ENCODE measurements at regions not wholly inside any gene's neighbourhood (a gene's known extent, or its start where the extent isn't known, plus 50 kb on each side); places are given as distances from the start of the nearest gene placed in this dataset.

DNA sequence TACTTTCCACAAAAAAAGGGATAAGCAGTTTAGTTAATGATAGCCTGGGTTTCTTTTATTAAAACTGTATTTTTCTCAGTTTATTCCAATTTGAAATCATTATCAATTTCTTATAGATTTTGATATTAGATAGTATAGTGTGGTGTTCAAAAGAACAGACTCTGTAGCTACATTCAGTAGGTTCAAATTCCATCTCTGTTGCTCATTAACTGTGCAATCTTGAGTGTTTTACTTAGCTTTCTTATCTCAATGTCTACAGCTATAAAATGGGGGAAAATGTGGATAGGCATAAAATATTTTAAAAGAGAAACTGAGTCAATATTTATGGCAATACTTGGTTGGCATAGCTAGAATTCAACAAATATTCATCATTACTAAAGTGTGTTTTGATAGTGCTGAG lies 86.9 kb upstream of the SEMA3A start:
- no peaks in the 10 kb centered on the region; the same call in 1 of the 2 replicates for H3K27me3 Mint-ChIP-seq (ENCODE audit: insufficient read depth)
- TF ChIP-seq, protein P1, sequence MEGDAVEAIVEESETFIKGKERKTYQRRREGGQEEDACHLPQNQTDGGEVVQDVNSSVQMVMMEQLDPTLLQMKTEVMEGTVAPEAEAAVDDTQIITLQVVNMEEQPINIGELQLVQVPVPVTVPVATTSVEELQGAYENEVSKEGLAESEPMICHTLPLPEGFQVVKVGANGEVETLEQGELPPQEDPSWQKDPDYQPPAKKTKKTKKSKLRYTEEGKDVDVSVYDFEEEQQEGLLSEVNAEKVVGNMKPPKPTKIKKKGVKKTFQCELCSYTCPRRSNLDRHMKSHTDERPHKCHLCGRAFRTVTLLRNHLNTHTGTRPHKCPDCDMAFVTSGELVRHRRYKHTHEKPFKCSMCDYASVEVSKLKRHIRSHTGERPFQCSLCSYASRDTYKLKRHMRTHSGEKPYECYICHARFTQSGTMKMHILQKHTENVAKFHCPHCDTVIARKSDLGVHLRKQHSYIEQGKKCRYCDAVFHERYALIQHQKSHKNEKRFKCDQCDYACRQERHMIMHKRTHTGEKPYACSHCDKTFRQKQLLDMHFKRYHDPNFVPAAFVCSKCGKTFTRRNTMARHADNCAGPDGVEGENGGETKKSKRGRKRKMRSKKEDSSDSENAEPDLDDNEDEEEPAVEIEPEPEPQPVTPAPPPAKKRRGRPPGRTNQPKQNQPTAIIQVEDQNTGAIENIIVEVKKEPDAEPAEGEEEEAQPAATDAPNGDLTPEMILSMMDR (IDR thresholded peaks at IDR 0.05): no peak
- peaks cover 9% of the 10 kb centered on the region; the same call in 1 of the 2 replicates for H3K36me3 Mint-ChIP-seq (ENCODE audit: low read depth)

DNA sequence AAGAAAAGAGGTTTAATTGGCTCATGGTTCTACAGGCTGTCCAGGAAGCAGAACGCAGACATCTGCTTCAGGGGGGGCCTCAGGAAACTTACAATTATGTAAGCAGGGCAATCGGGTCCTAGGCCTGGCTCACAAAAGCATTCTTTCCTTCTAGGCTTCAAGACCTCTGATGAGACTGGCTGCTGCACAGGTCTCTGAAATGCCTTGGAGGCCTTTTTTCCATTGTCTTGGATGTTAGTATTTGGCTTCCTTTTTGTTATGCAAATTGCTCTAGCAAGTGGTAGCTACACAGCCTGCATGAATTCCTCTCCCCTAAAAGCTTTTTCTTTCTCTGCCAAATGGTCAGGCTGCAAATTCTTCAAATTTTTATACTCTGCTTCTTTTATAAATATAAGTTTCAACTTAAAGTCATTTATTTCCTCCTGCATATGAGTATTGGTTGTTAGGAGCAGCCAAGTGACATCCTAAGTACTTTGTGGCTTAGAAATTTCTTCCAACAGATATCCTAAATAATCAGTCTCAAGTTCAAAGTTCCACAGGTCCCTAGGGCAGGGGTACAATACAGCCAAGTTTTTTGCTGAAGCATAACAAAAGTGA lies 83.1 kb upstream of the SEMA3A start:
- DNase-seq: no peak
- no peak overlapping the region for H3K4me3 Mint-ChIP-seq
- H3K4me1 Mint-ChIP-seq (ENCODE audit: low read depth): peaks cover 10% of the 10 kb centered on the region; the same call in 1 of the 2 replicates
- TF ChIP-seq, protein P1 (IDR thresholded peaks at IDR 0.05): no peak
- H3K27me3 Mint-ChIP-seq (ENCODE audit: insufficient read depth): no peaks in the 10 kb centered on the region; the same call in 1 of the 2 replicates
- no peak overlapping the region for H3K27ac Mint-ChIP-seq
- no peaks in the 10 kb centered on the region for H3K9me3 Mint-ChIP-seq
- H3K36me3 Mint-ChIP-seq (ENCODE audit: low read depth): peaks cover 9% of the 10 kb centered on the region; the same call in 1 of the 2 replicates

More for the DNA sequence above, 86.9 kb upstream of the SEMA3A start:
- Mint-ChIP-seq H3K4me3 (no peak overlapping the region), H3K9me3 (no peaks in the 10 kb centered on the region), H3K4me1 (ENCODE audit: low read depth) (peaks cover 10% of the 10 kb centered on the region; the same call in 1 of the 2 replicates), H3K27ac (no peak overlapping the region)
- DNase-seq: no peak

DNA sequence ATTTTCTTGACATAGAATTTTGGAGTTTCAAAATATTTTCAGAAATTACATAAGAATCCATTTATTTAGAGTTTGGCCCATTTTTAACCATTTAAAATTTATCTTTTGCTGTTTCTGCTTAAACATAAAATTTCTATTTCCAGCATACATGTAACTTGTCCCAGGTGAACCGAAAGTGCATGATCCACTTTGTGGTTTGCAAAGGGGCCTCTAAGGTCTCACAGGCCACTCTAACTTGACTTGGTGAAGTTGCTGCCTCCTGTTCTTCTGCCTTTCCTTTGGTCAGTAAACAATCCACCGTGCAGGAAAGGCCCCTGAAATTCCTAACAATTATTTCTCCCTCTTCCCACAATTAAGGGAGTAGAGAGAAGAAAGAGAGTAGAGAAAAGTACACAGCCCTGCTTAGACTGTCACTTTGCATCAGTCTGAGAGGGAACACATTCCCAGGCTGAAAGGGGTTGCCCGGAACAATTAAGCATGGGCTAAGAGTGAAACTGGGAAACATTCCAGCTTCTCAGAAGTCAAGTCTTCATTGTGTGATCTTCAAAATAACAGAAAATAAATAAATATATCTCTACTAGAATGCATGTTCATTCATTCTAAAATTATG lies 79.5 kb upstream of the SEMA3A start:
- no peak for DNase-seq
- H3K9me3 Mint-ChIP-seq: no peaks in the 10 kb centered on the region
- H3K4me3 Mint-ChIP-seq: no peak overlapping the region; the same call in 1 of the 2 replicates
- no peak overlapping the region for H3K27ac Mint-ChIP-seq
- peaks cover 17% of the 10 kb centered on the region for H3K4me1 Mint-ChIP-seq (ENCODE audit: low read depth)
- TF ChIP-seq, protein P1 (IDR thresholded peaks at IDR 0.05): no peak
- peaks cover 2% of the 10 kb centered on the region; the same call in 1 of the 2 replicates for H3K27me3 Mint-ChIP-seq (ENCODE audit: insufficient read depth)
- no peaks in the 10 kb centered on the region for H3K36me3 Mint-ChIP-seq (ENCODE audit: low read depth)

DNA sequence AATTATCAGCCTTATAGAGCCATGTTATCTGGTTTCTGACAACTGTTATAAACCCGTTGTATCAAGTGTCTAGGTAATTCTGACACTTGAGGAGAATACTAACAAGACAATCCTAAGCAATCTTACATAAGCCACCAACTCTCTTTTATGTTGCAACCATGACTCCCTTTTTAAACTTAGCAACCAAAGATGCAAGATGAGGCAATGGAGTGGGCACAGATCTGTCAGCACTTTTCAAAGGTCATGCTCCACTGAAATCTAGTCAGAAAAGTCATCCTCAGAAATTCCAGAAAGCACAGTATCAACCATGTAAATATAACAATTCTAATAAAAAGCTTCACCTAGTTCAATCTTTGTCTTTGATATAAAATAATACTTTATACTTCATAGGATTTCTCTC lies 77.0 kb upstream of the SEMA3A start:
- H3K27ac Mint-ChIP-seq: no peak overlapping the region
- peaks cover 7% of the 10 kb centered on the region for H3K4me1 Mint-ChIP-seq (ENCODE audit: low read depth)
- no peaks in the 10 kb centered on the region for H3K9me3 Mint-ChIP-seq
- no peak overlapping the region for H3K4me3 Mint-ChIP-seq
- 0 out of 2 replicates have a peak, but pooled peaks cover 2% of the 10 kb centered on the region for H3K27me3 Mint-ChIP-seq (ENCODE audit: insufficient read depth)
- DNase-seq: no peak
- H3K36me3 Mint-ChIP-seq (ENCODE audit: low read depth): no peaks in the 10 kb centered on the region
- TF ChIP-seq, protein P1 (IDR thresholded peaks at IDR 0.05): no peak

- TF ChIP-seq, protein P1 (IDR thresholded peaks at IDR 0.05): no peak
- Mint-ChIP-seq H3K27ac (peak overlapping the region; percentile 3; the same call in 1 of the 2 replicates), H3K9me3 (no peaks in the 10 kb centered on the region), H3K36me3 (ENCODE audit: low read depth) (no peaks in the 10 kb centered on the region), H3K4me1 (ENCODE audit: low read depth) (peaks cover 13% of the 10 kb centered on the region), H3K4me3 (no peak overlapping the region), H3K27me3 (ENCODE audit: insufficient read depth) (peaks cover 2% of the 10 kb centered on the region)
- DNase-seq: peak; percentile 1
Observed at GRCh38 chr7:84264396-84264795, 69.8 kb upstream of the SEMA3A start.

Measured in HFFc6 (cell line).